ENCODE measurements at regions not wholly inside any gene's neighbourhood (a gene's known extent, or its start where the extent isn't known, plus 50 kb on each side); places are given as distances from the start of the nearest gene placed in this dataset.
"Not testable (repeated sequence)": the region's sequence is repeated elsewhere in the genome, so short reads cannot be mapped to it uniquely, and the experiment has no call there.

- DNase-seq (ENCODE audit: low spot score); FAIRE-seq: not testable (repeated sequence)
Observed at GRCh38 chr16:6736302-6736701, 596.3 kb upstream of the RBFOX1 start.

- FAIRE-seq (no peak), DNase-seq (ENCODE audit: low spot score) (no peak)
Observed at GRCh38 chr16:6735631-6736030, 597.0 kb upstream of the RBFOX1 start.

- no peak for FAIRE-seq
Observed at GRCh38 chr16:6732166-6732565, 600.5 kb upstream of the RBFOX1 start.

GRCh38 chr16:6728381-6728780 is 604.3 kb upstream of the RBFOX1 start:
- DNase-seq (ENCODE audit: low spot score) (no peak), FAIRE-seq (no peak)

More at GRCh38 chr16:6732166-6732565, 600.5 kb upstream of the RBFOX1 start:
- no peak for DNase-seq (ENCODE audit: low spot score)

GRCh38 chr16:6726621-6727020 is 606.0 kb upstream of the RBFOX1 start:
- FAIRE-seq = no peak

GRCh38 chr16:6725634-6726331 is 606.9 kb upstream of the RBFOX1 start:
- DNase-seq (ENCODE audit: low spot score) (peak; percentile 27), FAIRE-seq (no peak)

More at GRCh38 chr16:6726621-6727020, 606.0 kb upstream of the RBFOX1 start:
- no peak for DNase-seq (ENCODE audit: low spot score)

- not testable (repeated sequence) for DNase-seq (ENCODE audit: low spot score); FAIRE-seq
Observed at GRCh38 chr16:6725206-6725605, 607.4 kb upstream of the RBFOX1 start.

- FAIRE-seq (no peak), DNase-seq (ENCODE audit: low spot score) (no peak)
Observed at GRCh38 chr16:6722786-6723185, 609.9 kb upstream of the RBFOX1 start.

- no peak for FAIRE-seq
- DNase-seq (ENCODE audit: low spot score) = no peak
Observed at GRCh38 chr16:6714510-6714909, 618.1 kb upstream of the RBFOX1 start.

GRCh38 chr16:6709736-6710135 is 622.9 kb upstream of the RBFOX1 start:
- DNase-seq (ENCODE audit: low spot score) = no peak
- no peak for FAIRE-seq

GRCh38 chr16:6708576-6709215 is 623.9 kb upstream of the RBFOX1 start:
- DNase-seq (ENCODE audit: low spot score) = no peak
- no peak for FAIRE-seq

GRCh38 chr16:6704306-6704930 is 628.2 kb upstream of the RBFOX1 start:
- DNase-seq (ENCODE audit: low spot score) = no peak
- FAIRE-seq = no peak

GRCh38 chr16:6701096-6701495 is 631.5 kb upstream of the RBFOX1 start:
- no peak for DNase-seq (ENCODE audit: low spot score)
- FAIRE-seq = no peak

- DNase-seq (ENCODE audit: low spot score) (no peak), FAIRE-seq (no peak)
Observed at GRCh38 chr16:6698548-6698947, 634.1 kb upstream of the RBFOX1 start.

GRCh38 chr16:6695666-6696065 is 637.0 kb upstream of the RBFOX1 start:
- DNase-seq (ENCODE audit: low spot score) (no peak), FAIRE-seq (no peak)

- FAIRE-seq = no peak
- DNase-seq (ENCODE audit: low spot score) = no peak
Observed at GRCh38 chr16:6694636-6695035, 638.0 kb upstream of the RBFOX1 start.

- FAIRE-seq = peak; percentile 99
- DNase-seq (ENCODE audit: low spot score) = not testable (repeated sequence)
Observed at GRCh38 chr16:6693418-6693817, 639.2 kb upstream of the RBFOX1 start.

GRCh38 chr16:6692874-6693273 is 639.8 kb upstream of the RBFOX1 start:
- DNase-seq (ENCODE audit: low spot score) = no peak
- FAIRE-seq = no peak

GRCh38 chr16:6690741-6691140 is 641.9 kb upstream of the RBFOX1 start:
- FAIRE-seq (no peak), DNase-seq (ENCODE audit: low spot score) (no peak)

- no peak for FAIRE-seq
- no peak for DNase-seq (ENCODE audit: low spot score)
Observed at GRCh38 chr16:6689643-6690042, 643.0 kb upstream of the RBFOX1 start.

GRCh38 chr16:6687593-6687992 is 645.1 kb upstream of the RBFOX1 start:
- no peak for FAIRE-seq
- no peak for DNase-seq (ENCODE audit: low spot score)

- peak; percentile 52 for DNase-seq (ENCODE audit: low spot score)
- FAIRE-seq = no peak
Observed at GRCh38 chr16:6684076-6684673, 648.5 kb upstream of the RBFOX1 start.
